Smooth muscle cell (in vitro differentiated cells): ENCODE measurements at regions not wholly inside any gene's neighbourhood (a gene's known extent, or its start where the extent isn't known, plus 50 kb on each side); places are given as distances from the start of the nearest gene placed in this dataset.
A peak's percentile ranks its signal among the peaks of the same experiment; 100 is the strongest.

Experiments
- DNase-seq: peaks from one replicate; lab custom pipeline; 2025; ENCODE audit not compliant: unreplicated experiment; lab: John Stamatoyannopoulos, UW
- H2AFZ ChIP-seq: fragments of 200-600 bp; sonication (generic); 2 replicates; pipeline ENCODE4 v1.6.0; 2016; ENCODE audit warnings: antibody characterized with exemption, low read depth, mild to moderate bottlenecking
- H3F3A ChIP-seq: fragments of 200-600 bp; sonication (generic); 2 replicates; pipeline ENCODE4 v1.6.0; 2017; ENCODE audit warnings: antibody characterized with exemption, low read depth
- H3K27ac ChIP-seq: fragments of 200-600 bp; sonication (generic); 2 replicates; pipeline ENCODE4 v1.5.1; 2016; ENCODE audit warnings: low read depth, mild to moderate bottlenecking
- H3K27me3 ChIP-seq: fragments of 200-600 bp; sonication (generic); 2 replicates; pipeline ENCODE4 v1.6.1; 2016; ENCODE audit warnings: low read depth, mild to moderate bottlenecking
- H3K36me3 ChIP-seq: fragments of 200-600 bp; sonication (generic); 2 replicates; pipeline ENCODE4 v1.5.1; 2016; ENCODE audit warnings: low read depth
- H3K4me1 ChIP-seq: fragments of 200-600 bp; sonication (generic); 2 replicates; pipeline ENCODE4 v1.5.1; 2016; ENCODE audit warnings: low read depth
- H3K4me2 ChIP-seq: fragments of 200-600 bp; sonication (generic); 2 replicates; pipeline ENCODE4 v1.6.0; 2016; ENCODE audit warnings: mild to moderate bottlenecking
- H3K4me3 ChIP-seq: fragments of 200-600 bp; sonication (generic); 2 replicates; pipeline ENCODE4 v1.5.1; 2016; ENCODE audit warnings: mild to moderate bottlenecking
- H3K79me2 ChIP-seq: fragments of 200-600 bp; sonication (generic); 2 replicates; pipeline ENCODE4 v1.6.0; 2016; ENCODE audit warnings: low read depth, mild to moderate bottlenecking
- H3K9ac ChIP-seq: fragments of 200-600 bp; sonication (generic); 2 replicates; pipeline ENCODE4 v1.6.0; 2016; ENCODE audit warnings: low read depth
- H3K9me3 ChIP-seq: fragments of 200-600 bp; sonication (generic); replicated peaks from 2 replicates; pipeline ENCODE4 v1.5.1; 2016; ENCODE audit warnings: low read depth
- H4K20me1 ChIP-seq: fragments of 200-600 bp; sonication (generic); 2 replicates; pipeline ENCODE4 v1.6.0; 2016; ENCODE audit warnings: low read depth
- CTCF ChIP-seq: fragments of 200-600 bp; sonication (generic); IDR thresholded peaks from 2 replicates; pipeline ENCODE4 v1.5.1; 2017; ENCODE audit warnings: borderline replicate concordance, mild to moderate bottlenecking, antibody characterized with exemption; ENCODE audit not compliant: insufficient read depth, poor library complexity, severe bottlenecking
- WGBS: methylation state at CpG from one replicate; pipeline ENCODE4 v1.1.7; 2016; ENCODE audit warnings: low lambda C conversion rate; 5-methylcytosine and 5-hydroxymethylcytosine counted together

GRCh38 chr5:61931236-61931635 lies 374.8 kb upstream of the KIF2A start:
- Histone ChIP-seq H3K79me2 (no peaks in the 10 kb centered on the region), H3K27ac (peak overlapping the region; percentile 29), H3K36me3 (no peaks in the 10 kb centered on the region), H3K4me3 (no peak overlapping the region), H3F3A (no peaks in the 10 kb centered on the region), H4K20me1 (no peaks in the 10 kb centered on the region), H2AFZ (peak overlapping the region; percentile 69), H3K4me1 (no peaks in the 10 kb centered on the region), H3K9me3 (no peaks in the 10 kb centered on the region), H3K9ac (no peak overlapping the region), H3K27me3 (no peaks in the 10 kb centered on the region), H3K4me2 (peak overlapping the region; percentile 27)
- no peak for DNase-seq
- TF ChIP-seq CTCF: no peak

GRCh38 chr5:61933787-61934626 lies 372.0 kb upstream of the KIF2A start:
- H3K4me3 ChIP-seq: no peak overlapping the region
- no peaks in the 10 kb centered on the region for H3K4me1 ChIP-seq
- DNase-seq: peak; percentile 1
- no peak overlapping the region for H3K27ac ChIP-seq
- 59% methylated on average over 4 of the region's 4 CpGs for WGBS
- H2AFZ ChIP-seq: no peak overlapping the region
- H4K20me1 ChIP-seq: no peaks in the 10 kb centered on the region
- no peaks in the 10 kb centered on the region for H3K79me2 ChIP-seq
- no peaks in the 10 kb centered on the region for H3K27me3 ChIP-seq
- no peaks in the 10 kb centered on the region for H3F3A ChIP-seq
- H3K9ac ChIP-seq: no peak overlapping the region
- peak; percentile 71 for TF ChIP-seq CTCF
- H3K9me3 ChIP-seq: no peaks in the 10 kb centered on the region
- H3K36me3 ChIP-seq: no peaks in the 10 kb centered on the region
- no peak overlapping the region for H3K4me2 ChIP-seq

GRCh38 chr5:61941637-61942036 lies 364.4 kb upstream of the KIF2A start:
- no peaks in the 10 kb centered on the region for H3K79me2 ChIP-seq
- H3K4me1 ChIP-seq: no peaks in the 10 kb centered on the region
- H3K27ac ChIP-seq: no peak overlapping the region
- H3K27me3 ChIP-seq: no peaks in the 10 kb centered on the region
- H3K9me3 ChIP-seq: no peaks in the 10 kb centered on the region
- no peak for TF ChIP-seq CTCF
- 0% methylated on average over 1 of the region's 1 CpG for WGBS
- H3K4me3 ChIP-seq: no peak overlapping the region
- no peaks in the 10 kb centered on the region for H3F3A ChIP-seq
- DNase-seq: no peak
- H3K9ac ChIP-seq: no peak overlapping the region
- no peak overlapping the region for H2AFZ ChIP-seq
- H3K36me3 ChIP-seq: no peaks in the 10 kb centered on the region
- H3K4me2 ChIP-seq: no peak overlapping the region
- H4K20me1 ChIP-seq: no peaks in the 10 kb centered on the region

- no peak overlapping the region for H3K27ac ChIP-seq
- no peaks in the 10 kb centered on the region for H3K27me3 ChIP-seq
- TF ChIP-seq CTCF: no peak
- no peak overlapping the region for H2AFZ ChIP-seq
- no peaks in the 10 kb centered on the region for H3K36me3 ChIP-seq
- H3K4me2 ChIP-seq: no peak overlapping the region
- no peaks in the 10 kb centered on the region for H3K9me3 ChIP-seq
- WGBS: 55% methylated on average over 2 of the region's 2 CpGs
- H4K20me1 ChIP-seq: no peaks in the 10 kb centered on the region
- H3F3A ChIP-seq: no peaks in the 10 kb centered on the region
- DNase-seq: no peak
- no peak overlapping the region for H3K9ac ChIP-seq
- H3K4me3 ChIP-seq: no peak overlapping the region
- no peaks in the 10 kb centered on the region for H3K79me2 ChIP-seq
- H3K4me1 ChIP-seq: no peaks in the 10 kb centered on the region
These were observed 363.4 kb upstream of the KIF2A start for GRCh38 chr5:61942462-61943049.
